Activated CD8-positive, alpha-beta memory T cell treated with anti-CD3 and anti-CD28 coated beads for 4 hours (primary cell): ENCODE measurements at regions not wholly inside any gene's neighbourhood (a gene's known extent, or its start where the extent isn't known, plus 50 kb on each side); places are given as distances from the start of the nearest gene placed in this dataset.

Source experiments
- DNase-seq, 2 donors: peaks; one replicate each; pipeline ENCODE4 v3.0.0-alpha.2; 2020; ENCODE audit warnings: low read depth in 2 of 2

- DNase-seq = no peak
Measured at GRCh38 chr5:173801006-173801405, 87.1 kb upstream of the CPEB4 start.

DNA sequence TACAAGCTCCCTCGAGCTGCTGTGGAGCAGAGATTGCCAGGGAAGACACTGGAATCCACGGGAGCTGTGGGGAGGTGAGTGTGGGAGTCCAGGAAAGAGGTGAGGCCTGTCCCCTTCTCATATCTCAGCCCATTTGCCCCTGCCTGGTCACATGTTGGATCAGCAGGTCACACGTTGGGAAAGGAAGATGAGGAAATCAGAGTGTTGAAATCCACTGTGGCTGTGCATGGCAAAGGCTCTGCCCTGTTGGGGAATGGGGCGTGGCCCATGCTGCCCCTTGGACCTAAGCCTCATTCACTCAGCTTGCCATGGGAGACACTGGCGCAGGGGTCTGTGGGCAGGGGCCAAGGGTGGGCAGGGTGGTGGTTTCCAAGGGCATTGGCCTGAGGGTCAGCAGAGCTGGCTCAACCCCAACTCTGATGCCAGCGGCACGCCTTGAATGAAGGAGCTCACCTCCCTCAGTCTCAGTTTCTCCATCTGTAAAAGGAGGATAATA lies 85.4 kb upstream of the CPEB4 start:
- no peak for DNase-seq

- DNase-seq = no peak
Measured at GRCh38 chr5:173804579-173804978, 83.6 kb upstream of the CPEB4 start.

DNA sequence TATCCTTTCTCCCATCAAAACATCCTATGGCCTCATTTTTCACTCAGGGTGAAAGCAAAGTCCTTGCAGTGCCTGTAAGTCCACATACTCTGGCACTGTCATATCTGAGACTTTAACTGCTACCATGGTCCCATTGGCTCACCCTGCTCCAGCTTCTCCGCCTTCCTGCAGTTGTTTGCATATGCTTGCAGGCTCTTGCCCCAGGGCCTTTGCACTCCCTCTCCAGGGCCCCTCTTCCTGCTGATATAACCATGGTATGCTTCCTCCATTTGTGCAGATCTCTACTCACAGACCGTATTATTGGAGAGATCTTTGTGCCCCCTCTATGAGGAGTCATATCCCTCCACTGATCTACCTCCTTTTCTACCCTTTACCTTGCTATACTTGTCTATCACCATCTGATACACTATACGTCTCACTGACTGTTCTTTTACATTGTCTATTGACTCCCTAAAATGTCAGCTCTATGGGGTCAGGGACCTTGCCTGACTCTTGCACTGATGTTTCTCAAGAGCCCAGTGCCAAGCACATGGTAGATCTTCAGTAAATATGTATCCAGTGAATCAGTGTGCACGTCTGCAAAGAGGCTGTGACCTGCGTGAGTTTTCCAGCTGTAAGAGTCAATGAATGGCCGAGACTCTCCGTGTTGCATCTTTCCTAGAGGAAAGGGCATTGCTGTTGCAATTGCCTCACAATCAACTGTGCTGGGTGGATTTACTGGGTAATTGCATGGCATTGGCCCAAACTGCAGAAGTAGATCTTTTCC lies 81.7 kb upstream of the CPEB4 start:
- DNase-seq = no peak

GRCh38 chr5:173807181-173807655 lies 80.9 kb upstream of the CPEB4 start:
- no peak for DNase-seq

DNA sequence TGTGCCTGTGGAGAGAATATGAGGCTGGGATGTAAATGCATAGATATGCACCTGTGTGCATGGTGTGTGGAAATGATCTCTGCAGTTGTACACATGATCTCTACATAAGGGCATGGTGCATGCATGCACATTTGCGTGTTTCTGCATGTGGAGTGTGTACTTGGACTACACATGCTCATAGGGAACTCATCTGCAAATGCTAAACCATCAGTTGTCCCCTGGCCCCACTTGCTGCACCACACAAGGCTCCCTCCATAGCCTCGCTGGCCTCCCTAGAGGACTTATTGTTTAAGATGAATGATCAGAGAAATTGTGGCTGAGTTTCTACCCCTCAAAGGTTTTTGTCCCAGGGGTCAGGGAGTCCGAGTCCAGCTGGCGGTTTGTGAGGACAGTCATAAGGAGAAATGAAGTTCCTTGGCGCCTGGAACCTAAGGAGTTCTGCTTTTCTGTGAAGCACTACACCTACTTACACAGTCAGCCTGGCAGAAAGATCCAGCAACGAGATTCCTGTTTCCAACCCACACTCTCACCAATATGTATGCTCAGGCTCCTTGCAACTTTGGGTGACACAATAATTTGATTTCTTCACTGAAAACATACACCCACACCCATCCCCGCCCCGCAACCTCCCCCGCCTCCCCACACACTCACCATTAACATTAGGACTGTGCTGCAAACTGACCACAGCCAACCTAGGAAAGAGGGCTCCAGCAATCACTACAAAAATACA lies 79.9 kb upstream of the CPEB4 start:
- no peak for DNase-seq

DNA sequence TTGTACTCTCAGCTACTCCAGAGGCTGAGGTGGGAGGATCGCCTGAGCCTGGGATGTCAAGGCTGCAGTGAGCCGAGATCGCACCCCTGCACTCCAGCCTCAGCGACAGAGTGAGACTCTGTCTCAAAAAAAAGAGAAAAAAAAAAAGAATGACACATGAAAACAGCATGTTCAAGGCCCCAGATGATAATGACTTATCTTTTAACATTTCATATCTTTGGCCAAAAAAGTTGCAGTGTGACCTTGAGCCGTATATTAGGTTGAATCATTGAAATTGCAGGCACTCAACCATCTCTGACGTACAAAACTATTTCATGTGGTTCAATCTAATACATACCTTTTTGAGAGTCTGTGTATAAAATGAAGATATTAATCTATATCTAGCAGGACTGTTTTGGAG lies 79.1 kb upstream of the CPEB4 start:
- DNase-seq = no peak

DNA sequence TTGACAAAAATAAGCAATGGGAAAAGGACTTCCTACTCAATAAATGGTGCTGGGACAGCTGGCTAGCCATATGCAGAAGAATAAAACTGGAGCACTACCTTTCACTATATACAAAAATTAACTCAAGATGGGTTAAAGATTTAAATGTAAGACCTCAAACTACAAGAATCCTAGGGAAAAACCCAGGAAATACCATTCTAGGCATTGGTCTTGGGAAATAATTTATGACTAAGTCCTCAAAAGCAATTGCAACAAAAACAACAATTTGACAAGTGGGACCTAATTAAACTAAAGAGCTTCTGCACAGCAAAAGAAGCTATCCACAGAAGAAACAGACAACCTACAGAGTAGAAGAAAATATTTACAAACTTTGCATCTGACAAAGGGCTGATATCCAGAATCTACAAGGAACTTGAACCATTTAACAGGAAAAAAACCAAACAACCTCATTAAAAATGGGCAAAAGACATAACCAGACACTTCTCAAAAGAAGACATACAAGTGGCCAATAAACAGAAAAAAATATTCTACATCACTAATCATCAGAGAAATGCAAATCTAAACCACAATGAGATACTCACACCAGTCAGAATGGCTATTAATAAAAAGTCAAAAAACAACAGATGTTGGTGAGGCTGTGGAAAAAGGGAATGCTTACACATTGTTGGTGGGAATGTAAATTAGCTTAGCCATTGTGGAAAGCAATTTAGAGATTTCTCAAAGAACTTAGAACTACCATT lies 75.2 kb upstream of the CPEB4 start:
- no peak for DNase-seq

- no peak for DNase-seq
Measured at GRCh38 chr5:173814053-173814452, 74.1 kb upstream of the CPEB4 start.

DNA sequence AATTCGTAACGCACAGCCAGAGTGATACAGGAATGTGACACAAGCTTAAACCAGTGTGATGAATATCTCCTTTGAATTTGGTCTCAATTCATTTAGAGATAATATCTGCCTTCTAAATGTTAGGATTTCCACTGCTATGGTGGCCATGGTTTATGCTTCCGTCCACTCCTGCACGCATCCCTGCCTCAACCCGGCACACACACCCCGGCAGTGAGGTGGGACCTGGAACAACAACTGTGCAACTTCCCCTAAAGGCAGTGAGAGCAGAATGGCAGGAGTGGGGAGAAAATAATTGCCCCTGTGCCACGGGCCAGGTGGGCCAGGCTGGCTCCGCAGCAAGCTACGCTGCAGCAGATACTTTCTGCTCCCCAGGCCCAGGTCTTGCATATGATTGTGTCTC lies 72.6 kb upstream of the CPEB4 start:
- no peak for DNase-seq

DNA sequence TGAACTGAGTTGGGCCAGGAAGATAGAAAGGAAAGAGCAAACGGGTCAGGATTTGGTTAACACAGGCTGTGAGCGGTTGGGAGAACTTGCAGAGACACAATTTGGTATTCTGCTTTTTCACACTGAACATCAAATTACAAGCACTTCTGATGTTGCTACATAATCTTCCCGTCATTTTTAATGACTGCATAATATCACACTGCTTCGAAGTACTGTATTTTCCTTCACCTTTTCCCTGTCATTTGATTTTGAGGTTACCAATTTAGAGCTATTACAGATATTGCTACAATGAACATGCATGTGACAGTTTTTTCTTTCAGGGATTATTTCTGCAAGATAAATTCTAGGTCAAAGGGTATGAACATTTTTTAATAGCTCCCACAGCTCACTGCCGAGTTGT lies 71.4 kb upstream of the CPEB4 start:
- DNase-seq = no peak

- no peak for DNase-seq
Measured at GRCh38 chr5:173817561-173817960, 70.6 kb upstream of the CPEB4 start.

DNA sequence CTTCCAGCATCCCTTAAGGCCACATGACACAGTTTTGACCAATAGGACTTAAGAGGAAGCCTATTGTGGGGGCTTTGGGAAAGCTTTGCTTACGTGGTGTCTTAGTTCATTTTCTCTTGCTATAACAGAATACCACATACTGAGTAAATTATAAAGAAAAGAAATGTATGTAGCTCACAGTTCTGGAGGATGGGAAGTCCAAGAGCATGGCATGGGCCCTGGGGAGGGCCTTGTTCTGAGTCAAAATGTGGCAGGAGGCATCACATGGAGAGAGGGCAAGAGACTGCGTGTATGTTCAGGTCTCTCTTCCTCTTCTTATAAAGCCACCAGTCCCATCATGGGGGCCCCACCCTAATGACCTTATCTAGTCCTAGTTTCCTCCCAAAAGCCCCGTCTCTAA lies 68.6 kb upstream of the CPEB4 start:
- no peak for DNase-seq

DNA sequence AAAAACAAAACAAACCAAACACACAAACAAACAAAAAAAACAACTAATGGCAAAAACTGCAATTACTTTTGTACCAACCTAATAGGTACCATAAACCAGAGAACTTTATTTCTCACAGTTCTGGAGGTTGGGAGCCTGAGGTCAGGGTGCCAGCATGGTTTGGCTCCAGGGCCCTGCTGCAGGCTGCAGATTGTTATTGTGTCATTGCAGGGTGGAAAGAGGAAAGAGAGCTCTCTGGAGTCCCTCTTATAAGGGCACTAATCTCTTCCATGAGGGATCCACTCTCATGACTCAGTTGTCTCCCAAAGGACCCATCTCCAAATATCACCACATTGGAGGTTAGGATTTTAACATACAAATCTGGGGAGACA lies 64.9 kb upstream of the CPEB4 start:
- no peak for DNase-seq

GRCh38 chr5:173823721-173824567 lies 64.2 kb upstream of the CPEB4 start:
- DNase-seq = no peak

- no peak for DNase-seq
Measured at GRCh38 chr5:173825215-173825865, 62.8 kb upstream of the CPEB4 start.

- no peak for DNase-seq
Measured at GRCh38 chr5:173826086-173826427, 62.1 kb upstream of the CPEB4 start.

GRCh38 chr5:173826428-173827350 lies 61.5 kb upstream of the CPEB4 start:
- DNase-seq = no peak

- DNase-seq = no peak
Measured at GRCh38 chr5:173828952-173829351, 59.2 kb upstream of the CPEB4 start.

DNA sequence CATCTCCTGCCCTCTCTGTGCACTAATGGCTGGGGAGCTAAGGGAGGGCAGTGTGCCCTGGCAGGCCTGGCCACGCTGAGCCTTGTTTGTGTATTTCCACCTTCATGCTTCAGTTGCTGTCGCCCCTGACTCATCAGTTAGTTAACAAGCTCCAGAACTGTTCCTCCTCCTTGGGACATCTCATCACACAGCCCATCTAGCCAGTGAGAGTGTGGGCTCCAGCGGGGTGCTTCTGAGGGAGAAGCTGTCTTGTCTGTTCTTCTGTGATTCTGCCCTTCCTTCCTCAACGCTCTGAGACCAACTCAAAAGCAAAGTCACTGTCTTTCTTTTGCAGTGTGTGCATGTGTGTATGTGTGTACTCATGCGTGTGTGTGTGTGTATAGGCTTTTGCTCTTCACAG lies 58.3 kb upstream of the CPEB4 start:
- DNase-seq = no peak
